Endothelial cell of umbilical vein (primary cell): ENCODE measurements at regions not wholly inside any gene's neighbourhood (a gene's known extent, or its start where the extent isn't known, plus 50 kb on each side); places are given as distances from the start of the nearest gene placed in this dataset.

Experiments
- BruUV-seq: library from RNA; stranded (reverse); fragments of 400-500 nt; replicated peaks from 2 replicates; lab custom pipeline; 2021; lab: Mats Ljungman, UMichigan
- CTCF ChIA-PET: fragments of 300-600, 350-600 bp; sonication (Branson Sonifier 250); formaldehyde crosslinking; loops from one replicate; lab custom pipeline; 2021; ENCODE audit warnings: antibody characterized with exemption, inconsistent platforms; lab: Charles Lee
- POLR2A ChIA-PET: fragments of 300-600, 350-600 bp; sonication (Branson Sonifier 250); formaldehyde crosslinking; loops from one replicate; lab custom pipeline; 2021; ENCODE audit warnings: antibody characterized with exemption, inconsistent platforms; lab: Charles Lee
- DNase-seq: peaks from one replicate; pipeline ENCODE4 v3.0.0-alpha.2; 2011; ENCODE audit warnings: low read depth, low spot score
- FAIRE-seq: peaks from 2 replicates; lab custom pipeline; 2011; peaks lifted over from hg19 to GRCh38; lab: Jason Lieb, UNC
- H2AFZ ChIP-seq: 2 replicates; pipeline ENCODE4 v1.6.0; 2012; ENCODE audit warnings: low read depth, low read length, control low read depth, inconsistent platforms
- H3K27ac ChIP-seq: 2 replicates; pipeline ENCODE4 v1.5.1; 2011; ENCODE audit warnings: low read depth, mild to moderate bottlenecking, control low read depth, low read length, moderate library complexity; ENCODE audit not compliant: insufficient read depth
- H3K27me3 ChIP-seq, 2 experiments: 2 replicates each; pipeline versions ENCODE4 v1.6.0 to v1.6.1; 2011; ENCODE audit warnings: low read length in 2 of 2, mixed read lengths in 1 of 2; ENCODE audit not compliant: control insufficient read depth in 2 of 2, insufficient read depth in 2 of 2
- H3K36me3 ChIP-seq, 2 experiments: 2 replicates in 1 of 2; 3 replicates in 1 of 2; pipeline ENCODE4 v1.5.1; 2011; ENCODE audit warnings: low read length in 2 of 2, mild to moderate bottlenecking in 1 of 2, moderate library complexity in 1 of 2; ENCODE audit not compliant: control insufficient read depth in 2 of 2, insufficient read depth in 2 of 2; ENCODE audit errors: extremely low read depth in 1 of 2
- H3K4me1 ChIP-seq: 3 replicates; pipeline ENCODE4 v1.5.1; 2011; ENCODE audit warnings: mild to moderate bottlenecking, low read length; ENCODE audit not compliant: control insufficient read depth, insufficient read depth; ENCODE audit errors: extremely low read depth
- H3K4me2 ChIP-seq: 2 replicates; pipeline ENCODE4 v1.6.1; 2011; ENCODE audit warnings: low read length, control low read depth, mixed read lengths; ENCODE audit not compliant: insufficient read depth
- H3K4me3 ChIP-seq, 3 experiments: fragments of 200-600 bp in 1 of 3; sonication (generic), shearing (Covaris generic) in 1 of 3; replicated peaks in 1 of 3; 2 replicates each; pipeline ENCODE4 v1.5.1; 2011 to 2016; ENCODE audit warnings: control low read depth in 3 of 3, low read length in 3 of 3, mild to moderate bottlenecking in 2 of 3, inconsistent platforms in 1 of 3, low read depth in 1 of 3, moderate library complexity in 1 of 3; ENCODE audit not compliant: insufficient read depth in 1 of 3
- H3K79me2 ChIP-seq: 2 replicates; pipeline ENCODE4 v1.6.0; 2012; ENCODE audit warnings: low read length, inconsistent platforms; ENCODE audit not compliant: control insufficient read depth, insufficient read depth
- H3K9ac ChIP-seq: replicated peaks from 2 replicates; pipeline ENCODE3; 2011; ENCODE audit warnings: low read length, control low read depth; ENCODE audit not compliant: insufficient read depth; ENCODE audit errors: extremely low read depth
- H3K9me1 ChIP-seq: replicated peaks from 3 replicates; pipeline ENCODE4 v1.6.0; 2011; ENCODE audit warnings: mild to moderate bottlenecking, low read length; ENCODE audit not compliant: control insufficient read depth, insufficient read depth; ENCODE audit errors: extremely low read depth
- H3K9me3 ChIP-seq: replicated peaks from 2 replicates; pipeline ENCODE4 v1.5.1; 2012; ENCODE audit warnings: low read length, inconsistent platforms; ENCODE audit not compliant: control insufficient read depth, insufficient read depth
- H4K20me1 ChIP-seq: replicated peaks from 2 replicates; pipeline ENCODE3; 2011; ENCODE audit warnings: mild to moderate bottlenecking, low read length; ENCODE audit not compliant: control insufficient read depth, insufficient read depth; ENCODE audit errors: extremely low read depth
- CTCF ChIP-seq, 2 donors: IDR thresholded peaks; 1 replicate in 1 of 2; 2 replicates in 1 of 2; pipeline ENCODE4 v1.5.1; 2011; ENCODE audit warnings: low read length in 2 of 2, mild to moderate bottlenecking in 2 of 2, moderate library complexity in 2 of 2, control low read depth in 1 of 2, inconsistent platforms in 1 of 2, low read depth in 1 of 2; ENCODE audit not compliant: insufficient read depth in 1 of 2; ENCODE audit errors: extremely low read depth in 1 of 2
- EZH2 ChIP-seq: IDR thresholded peaks from 2 replicates; pipeline ENCODE4 v1.6.1; 2012; ENCODE audit warnings: borderline replicate concordance, low read depth, mild to moderate bottlenecking, moderate library complexity, low read length, inconsistent platforms; ENCODE audit not compliant: severe bottlenecking
- FOS ChIP-seq: IDR thresholded peaks from 2 replicates; pipeline ENCODE4 v1.6.1; 2011; ENCODE audit warnings: mild to moderate bottlenecking, low read length, moderate library complexity, borderline replicate concordance; ENCODE audit not compliant: insufficient read depth
- GATA2 ChIP-seq: IDR thresholded peaks from 2 replicates; pipeline ENCODE4 v1.7.0; 2011; ENCODE audit warnings: low read depth, mild to moderate bottlenecking, moderate library complexity, mixed read lengths, low read length; ENCODE audit not compliant: insufficient read length, insufficient read depth
- JUN ChIP-seq: IDR thresholded peaks from 2 replicates; pipeline ENCODE4 v1.6.1; 2011; ENCODE audit warnings: borderline replicate concordance, low read depth; ENCODE audit not compliant: insufficient read length, insufficient read depth
- MAX ChIP-seq: IDR thresholded peaks from 2 replicates; pipeline ENCODE4 v1.6.1; 2011; ENCODE audit not compliant: insufficient read depth, insufficient read length
- MYC ChIP-seq: IDR thresholded peaks from one replicate; pipeline ENCODE4 v1.6.1; 2011; ENCODE audit warnings: mild to moderate bottlenecking, low read depth, low read length
- POLR2A ChIP-seq: IDR thresholded peaks from 2 replicates; pipeline ENCODE4 v1.6.1; 2012; ENCODE audit warnings: low read depth, mild to moderate bottlenecking, control low read depth, low read length
- POLR2AphosphoS5 ChIP-seq: IDR thresholded peaks from 2 replicates; pipeline ENCODE4 v1.6.1; 2012; ENCODE audit warnings: low read depth, mild to moderate bottlenecking, control low read depth, low read length, moderate library complexity; ENCODE audit not compliant: insufficient read depth
- dilution Hi-C: fragments of 300-500 bp; cut with MboI; formaldehyde crosslinking; loops from one replicate; pipeline ENCODE4 v1.15.0; 2019; ENCODE audit warnings: low sequenced_read_pairs; ENCODE audit not compliant: extremely low pct_ligation_motif_present
- intact Hi-C: fragments of 100-400 bp; cut with micrococcal nuclease; formaldehyde crosslinking; loops from one replicate; pipeline ENCODE4 v1.10.0; 2022

GRCh38 chr4:64670647-64671046 is 261.4 kb upstream of the TECRL start:
- intact Hi-C loops (no loop called here), dilution Hi-C loops (no loop called here)
- no peaks in the 10 kb centered on the region for H3K36me3 ChIP-seq
- no peaks in the 10 kb centered on the region for H3K4me1 ChIP-seq
- no peaks in the 10 kb centered on the region for H3K27me3 ChIP-seq
- H3K79me2 ChIP-seq: no peaks in the 10 kb centered on the region
- DNase-seq (no peak), FAIRE-seq (no peak)
- H3K9me1 ChIP-seq: no peaks in the 10 kb centered on the region
- ChIA-PET POLR2A (no interaction called here), CTCF (no interaction called here)
- no peak overlapping the region for H3K27ac ChIP-seq
- no peak overlapping the region for H3K4me3 ChIP-seq
- BruUV-seq: no TSS peak
- no peak overlapping the region for H3K4me2 ChIP-seq
- no peak overlapping the region for H2AFZ ChIP-seq
- H4K20me1 ChIP-seq: no peaks in the 10 kb centered on the region
- TF ChIP-seq POLR2A: no peak
- no peak for TF ChIP-seq EZH2
- no peak for TF ChIP-seq FOS
- no peak for TF ChIP-seq MAX
- TF ChIP-seq POLR2AphosphoS5: no peak
- H3K9me3 ChIP-seq: no peaks in the 10 kb centered on the region
- no peak overlapping the region for H3K9ac ChIP-seq

- no peak overlapping the region for H3K4me2 ChIP-seq
- no peak for TF ChIP-seq POLR2A
- no peak for TF ChIP-seq CTCF (IDR thresholded peaks at IDR 0.05; ENCODE audit: extremely low read depth in 1 of 2, insufficient read depth in 1 of 2, low read depth in 1 of 2, low read length in 2 of 2)
- TF ChIP-seq EZH2: no peak
- no peak for TF ChIP-seq GATA2
- no peak for TF ChIP-seq MYC
- no peak for TF ChIP-seq MAX
- no peak for TF ChIP-seq POLR2AphosphoS5
- no peak for TF ChIP-seq FOS
- no peak for TF ChIP-seq JUN
- no peak overlapping the region for H3K4me3 ChIP-seq
- ChIA-PET CTCF (no interaction called here), POLR2A (no interaction called here)
- H3K9ac ChIP-seq: no peak overlapping the region
- H3K27me3 ChIP-seq: no peaks in the 10 kb centered on the region
- no peaks in the 10 kb centered on the region for H3K4me1 ChIP-seq
- no peaks in the 10 kb centered on the region for H3K79me2 ChIP-seq
- dilution Hi-C loops (no loop called here), intact Hi-C loops (no loop called here)
- H3K9me1 ChIP-seq: no peaks in the 10 kb centered on the region
- FAIRE-seq (no peak), DNase-seq (no peak)
- no peak overlapping the region for H3K27ac ChIP-seq
- H3K36me3 ChIP-seq: no peaks in the 10 kb centered on the region
- no peaks in the 10 kb centered on the region for H3K9me3 ChIP-seq
- no peak overlapping the region for H2AFZ ChIP-seq
- no TSS peak for BruUV-seq
- no peaks in the 10 kb centered on the region for H4K20me1 ChIP-seq
These were observed 234.6 kb upstream of the TECRL start for GRCh38 chr4:64643841-64644240.
